HCT116 (cell line): ENCODE measurements at regions not wholly inside any gene's neighbourhood (a gene's known extent, or its start where the extent isn't known, plus 50 kb on each side); places are given as distances from the start of the nearest gene placed in this dataset.
A peak's percentile ranks its signal among the peaks of the same experiment; 100 is the strongest.
"Not testable (repeated sequence)": the region's sequence is repeated elsewhere in the genome, so short reads cannot be mapped to it uniquely, and the experiment has no call there.

Experiments used
- ATAC-seq: fragments of 200-7000 bp; cut with Tn5 transposase; 2 replicates; pipeline ENCODE4 v1.9.1; 2020; ENCODE audit warnings: mild to moderate bottlenecking, moderate library complexity
- BruUV-seq: library from RNA; stranded (reverse); fragments of 400-500 nt; replicated peaks from 2 replicates; lab custom pipeline; 2021; lab: Mats Ljungman, UMichigan
- CTCF ChIA-PET: fragments of 300-600 bp; sonication (Branson Sonifier 250); formaldehyde crosslinking; loops from one replicate; lab custom pipeline; 2021; ENCODE audit warnings: antibody characterized with exemption; lab: Charles Lee
- POLR2A ChIA-PET: fragments of 300-600, 350-600 bp; sonication (Branson Sonifier 250); formaldehyde crosslinking; loops from one replicate; lab custom pipeline; 2021; ENCODE audit warnings: antibody characterized with exemption; lab: Charles Lee
- RAD21 ChIA-PET, 2 experiments: fragments of 300-600 bp; sonication (Branson Sonifier 250); formaldehyde crosslinking; loops; one replicate each; lab custom pipeline; 2023; ENCODE audit warnings: low total read pairs in 2 of 2; ENCODE audit not compliant: uncharacterized antibody in 2 of 2, unreplicated experiment in 2 of 2, low non-redundant PET in 1 of 2; lab: Charles Lee
- DNase-seq: peaks from one replicate; pipeline ENCODE4 v3.0.0-alpha.2; 2010; ENCODE audit warnings: low read depth, low spot score
- H2AFZ ChIP-seq: fragments of 200-600 bp; shearing (Covaris generic), sonication (generic); 2 replicates; pipeline ENCODE4 v1.6.1; 2017; ENCODE audit warnings: low read depth, mixed run types, mixed read lengths, antibody characterized with exemption, low read length; ENCODE audit not compliant: poor library complexity, severe bottlenecking
- H3K27ac ChIP-seq: 2 replicates; pipeline ENCODE4 v1.5.1; 2012; ENCODE audit warnings: low read depth, low read length
- H3K27me3 ChIP-seq: fragments of 200-600 bp; sonication (generic); 2 replicates; pipeline ENCODE4 v1.6.1; 2016; ENCODE audit warnings: mixed run types, low read length, mixed read lengths; ENCODE audit not compliant: insufficient read depth
- H3K36me3 ChIP-seq, 2 experiments: fragments of 200-500 bp in 1 of 2; fragments of 200-600 bp in 1 of 2; sonication (Bioruptor generic) in 1 of 2; sonication (generic) in 1 of 2; 2 replicates each; pipeline versions ENCODE4 v1.5.1 to v1.6.1; 2014 to 2016; ENCODE audit warnings: low read length in 2 of 2, inconsistent platforms in 1 of 2, mixed read lengths in 1 of 2, mixed run types in 1 of 2; ENCODE audit not compliant: insufficient read depth in 2 of 2, control insufficient read depth in 1 of 2
- H3K4me1 ChIP-seq, 2 experiments: fragments of 200-600 bp in 1 of 2; sonication (generic) in 1 of 2; 2 replicates each; pipeline versions ENCODE4 v1.5.1 to v1.6.1; 2012 to 2017; ENCODE audit warnings: low read length in 2 of 2, inconsistent platforms in 1 of 2, mild to moderate bottlenecking in 1 of 2, mixed read lengths in 1 of 2, mixed run types in 1 of 2, moderate library complexity in 1 of 2; ENCODE audit not compliant: insufficient read depth in 2 of 2, control insufficient read depth in 1 of 2
- H3K4me2 ChIP-seq: fragments of 200-600 bp; sonication (generic); 2 replicates; pipeline ENCODE4 v1.6.1; 2017; ENCODE audit warnings: mixed run types, low read length, mixed read lengths
- H3K4me3 ChIP-seq, 2 experiments: fragments of 200-600 bp in 1 of 2; sonication (generic) in 1 of 2; replicated peaks in 1 of 2; 2 replicates each; pipeline ENCODE4 v1.5.1; 2011 to 2016; ENCODE audit warnings: low read length in 2 of 2, control low read depth in 1 of 2, low read depth in 1 of 2, mild to moderate bottlenecking in 1 of 2, mixed read lengths in 1 of 2, mixed run types in 1 of 2
- H3K79me2 ChIP-seq: fragments of 200-600 bp; sonication (generic); 2 replicates; pipeline ENCODE4 v1.6.1; 2017; ENCODE audit warnings: mild to moderate bottlenecking, mixed run types, low read length, moderate library complexity, mixed read lengths; ENCODE audit not compliant: insufficient read depth
- H3K9ac ChIP-seq: fragments of 200-600 bp; sonication (generic); 2 replicates; pipeline ENCODE4 v1.6.1; 2016; ENCODE audit warnings: low read length, mixed read lengths
- H3K9me2 ChIP-seq: fragments of 200-600 bp; sonication (generic), shearing (Covaris generic); 2 replicates; pipeline ENCODE4 v1.6.1; 2017; ENCODE audit warnings: mixed run types, mild to moderate bottlenecking, moderate library complexity; ENCODE audit not compliant: insufficient read depth
- H3K9me3 ChIP-seq, 2 experiments: fragments of 200-500 bp in 1 of 2; fragments of 200-600 bp in 1 of 2; sonication (Bioruptor generic) in 1 of 2; sonication (generic) in 1 of 2; 2 replicates each; pipeline ENCODE4 v1.6.1; 2014 to 2017; ENCODE audit warnings: low read length in 2 of 2, mixed read lengths in 2 of 2, inconsistent platforms in 1 of 2, low read depth in 1 of 2, mild to moderate bottlenecking in 1 of 2, mixed run types in 1 of 2, moderate library complexity in 1 of 2; ENCODE audit not compliant: control insufficient read depth in 1 of 2, insufficient read depth in 1 of 2
- H4K20me1 ChIP-seq: fragments of 200-600 bp; sonication (generic), shearing (Covaris generic); 2 replicates; pipeline ENCODE4 v1.6.1; 2017; ENCODE audit warnings: mixed run types, mild to moderate bottlenecking, moderate library complexity; ENCODE audit not compliant: insufficient read depth
- CEBPB ChIP-seq: IDR thresholded peaks from 2 replicates; pipeline ENCODE4 v1.6.1; 2012; ENCODE audit warnings: low read depth
- RAD21 ChIP-seq: IDR thresholded peaks from 2 replicates; pipeline ENCODE4 v1.6.1; 2012; ENCODE audit warnings: low read depth, mild to moderate bottlenecking
- ZNF274 ChIP-seq: fragments of 200-500 bp; sonication (Bioruptor generic); IDR thresholded peaks from 2 replicates; pipeline ENCODE4 v1.6.1; 2014; ENCODE audit warnings: mild to moderate bottlenecking, low read depth, low read length, inconsistent platforms
- intact Hi-C: fragments of 100-400 bp; cut with micrococcal nuclease; formaldehyde crosslinking; loops from 2 replicates; pipeline ENCODE4 v1.10.0; 2022
- TF ChIP-seq, protein P1 (sequence below): IDR thresholded peaks from 2 replicates; pipeline ENCODE4 v1.6.1; 2012
- TF ChIP-seq, protein P2 (sequence below), 3 experiments: fragments of 200-600 bp in 1 of 3; sonication (generic) in 1 of 3; IDR thresholded peaks in 2 of 3; conservative IDR thresholded peaks in 1 of 3; 2 replicates each; pipeline ENCODE4 v1.5.1; 2012 to 2017; ENCODE audit warnings: low read depth in 2 of 3, low read length in 2 of 3, antibody characterized with exemption in 1 of 3, borderline replicate concordance in 1 of 3, control low read depth in 1 of 3, mild to moderate bottlenecking in 1 of 3, mixed read lengths in 1 of 3, mixed run types in 1 of 3, moderate library complexity in 1 of 3; ENCODE audit not compliant: insufficient read depth in 1 of 3

DNA sequence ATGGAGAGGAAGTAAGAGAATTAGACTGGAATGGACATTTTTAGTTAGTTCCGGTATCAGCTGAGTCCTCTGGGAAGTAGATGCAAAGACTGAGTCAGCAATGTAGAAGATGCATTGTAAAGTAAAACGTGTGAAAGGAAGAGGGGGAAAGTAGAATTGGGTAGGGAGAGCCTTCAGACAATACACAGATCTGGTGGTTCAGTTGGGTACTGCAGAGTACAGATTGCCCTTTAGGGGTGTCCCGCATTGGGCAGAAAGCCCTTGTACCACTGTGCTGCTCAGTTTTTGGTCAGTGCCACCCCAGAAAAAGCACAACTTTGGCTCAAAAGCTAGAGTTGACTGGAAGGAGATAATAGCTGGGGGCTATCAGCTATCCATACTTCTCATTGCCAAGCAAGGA is 247.4 kb downstream of the KBTBD8 start:
- Histone ChIP-seq H3K4me3 (no peak overlapping the region), H3K9me3 (no peaks in the 10 kb centered on the region)
- no TSS peak for BruUV-seq

DNA sequence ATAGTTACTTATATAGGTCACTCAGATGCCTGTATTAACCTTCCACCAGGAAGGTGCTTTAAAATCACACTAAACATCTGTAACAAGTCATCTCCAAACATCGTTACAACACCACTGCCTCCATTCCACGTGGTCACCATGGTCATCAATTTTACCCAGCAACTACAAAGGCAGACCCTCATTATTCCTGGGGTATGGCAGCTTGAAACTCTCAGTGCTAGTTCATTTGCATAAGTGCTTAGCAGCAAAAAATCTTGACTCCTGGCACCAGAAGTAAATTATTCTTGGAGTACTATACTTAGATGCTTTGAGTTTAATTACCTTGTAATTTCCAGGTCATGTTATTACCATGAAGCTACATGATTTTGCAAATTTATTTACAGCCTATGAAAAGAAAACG is 250.6 kb downstream of the KBTBD8 start:
- Histone ChIP-seq H3K9ac (no peak overlapping the region), H3K27me3 (no peaks in the 10 kb centered on the region), H3K79me2 (no peaks in the 10 kb centered on the region), H3K4me2 (no peak overlapping the region), H2AFZ (no peak overlapping the region), H3K4me1 (no peaks in the 10 kb centered on the region), H3K9me2 (no peaks in the 10 kb centered on the region), H3K36me3 (no peaks in the 10 kb centered on the region), H3K4me3 (no peak overlapping the region), H3K9me3 (no peaks in the 10 kb centered on the region), H3K27ac (no peak overlapping the region), H4K20me1 (no peaks in the 10 kb centered on the region)
- ChIA-PET CTCF (no interaction called here), POLR2A (no interaction called here), RAD21 (no interaction called here)
- no peak for ATAC-seq
- intact Hi-C loops = no loop called here
- TF ChIP-seq ZNF274 = no peak
- TF ChIP-seq RAD21 = no peak
- TF ChIP-seq, protein P1, sequence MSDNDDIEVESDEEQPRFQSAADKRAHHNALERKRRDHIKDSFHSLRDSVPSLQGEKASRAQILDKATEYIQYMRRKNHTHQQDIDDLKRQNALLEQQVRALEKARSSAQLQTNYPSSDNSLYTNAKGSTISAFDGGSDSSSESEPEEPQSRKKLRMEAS = no peak
- TF ChIP-seq, protein P2, sequence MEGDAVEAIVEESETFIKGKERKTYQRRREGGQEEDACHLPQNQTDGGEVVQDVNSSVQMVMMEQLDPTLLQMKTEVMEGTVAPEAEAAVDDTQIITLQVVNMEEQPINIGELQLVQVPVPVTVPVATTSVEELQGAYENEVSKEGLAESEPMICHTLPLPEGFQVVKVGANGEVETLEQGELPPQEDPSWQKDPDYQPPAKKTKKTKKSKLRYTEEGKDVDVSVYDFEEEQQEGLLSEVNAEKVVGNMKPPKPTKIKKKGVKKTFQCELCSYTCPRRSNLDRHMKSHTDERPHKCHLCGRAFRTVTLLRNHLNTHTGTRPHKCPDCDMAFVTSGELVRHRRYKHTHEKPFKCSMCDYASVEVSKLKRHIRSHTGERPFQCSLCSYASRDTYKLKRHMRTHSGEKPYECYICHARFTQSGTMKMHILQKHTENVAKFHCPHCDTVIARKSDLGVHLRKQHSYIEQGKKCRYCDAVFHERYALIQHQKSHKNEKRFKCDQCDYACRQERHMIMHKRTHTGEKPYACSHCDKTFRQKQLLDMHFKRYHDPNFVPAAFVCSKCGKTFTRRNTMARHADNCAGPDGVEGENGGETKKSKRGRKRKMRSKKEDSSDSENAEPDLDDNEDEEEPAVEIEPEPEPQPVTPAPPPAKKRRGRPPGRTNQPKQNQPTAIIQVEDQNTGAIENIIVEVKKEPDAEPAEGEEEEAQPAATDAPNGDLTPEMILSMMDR (IDR thresholded peaks at IDR 0.05 in 2 of 3, conservative IDR thresholded peaks at IDR 0.05 in 1 of 3; ENCODE audit: borderline replicate concordance in 1 of 3, insufficient read depth in 1 of 3, low read depth in 2 of 3, low read length in 2 of 3) = no peak
- no TSS peak for BruUV-seq
- DNase-seq = no peak

More for the DNA sequence above, 247.4 kb downstream of the KBTBD8 start:
- Histone ChIP-seq H3K4me1 (no peaks in the 10 kb centered on the region), H3K9ac (no peak overlapping the region), H3K4me2 (no peak overlapping the region), H2AFZ (no peak overlapping the region), H4K20me1 (no peaks in the 10 kb centered on the region), H3K79me2 (no peaks in the 10 kb centered on the region)
- POLR2A ChIA-PET = no interaction called here
- DNase-seq = no peak
- no peak for TF ChIP-seq CEBPB
- TF ChIP-seq, protein P2 (IDR thresholded peaks at IDR 0.05 in 2 of 3, conservative IDR thresholded peaks at IDR 0.05 in 1 of 3; ENCODE audit: borderline replicate concordance in 1 of 3, insufficient read depth in 1 of 3, low read depth in 2 of 3, low read length in 2 of 3) = 0 out of 6 replicates have a peak, but pooled peaks of 1 of the 3 experiments have one; percentile 10
- TF ChIP-seq ZNF274 = no peak
- TF ChIP-seq, all 23 proteins: peak for 1
- ChIA-PET RAD21 (no interaction called here), CTCF (no interaction called here)
- intact Hi-C loops = no loop called here
- H3K27me3 ChIP-seq = peaks cover 20% of the 10 kb centered on the region
- H3K9me2 ChIP-seq = no peaks in the 10 kb centered on the region
- no peak for ATAC-seq
- no peaks in the 10 kb centered on the region for H3K36me3 ChIP-seq
- H3K27ac ChIP-seq = no peak overlapping the region

DNA sequence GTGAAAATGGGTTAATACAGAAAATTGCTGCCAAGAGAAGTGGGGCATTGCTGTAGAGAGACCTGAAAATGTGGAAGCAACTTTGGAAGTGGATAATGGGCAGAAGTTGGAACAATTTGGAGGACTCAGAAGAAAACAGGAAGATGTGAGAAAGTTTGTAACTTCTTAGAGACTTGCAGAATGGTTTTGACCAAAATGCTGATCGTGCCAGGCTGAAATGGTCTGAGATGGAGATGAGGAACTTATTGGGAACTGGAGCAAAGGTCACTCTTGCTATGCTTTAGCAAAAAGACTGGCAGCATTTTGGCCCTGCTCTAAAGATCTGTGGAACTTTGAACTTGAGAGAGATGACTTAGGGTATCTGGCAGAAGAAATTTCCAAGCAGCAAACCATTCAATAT is 254.8 kb downstream of the KBTBD8 start:
- RAD21 ChIA-PET, H3K27ac ChIP-seq, H3K9ac ChIP-seq, CTCF ChIA-PET, H3K9me2 ChIP-seq, DNase-seq, H3K9me3 ChIP-seq, H3K79me2 ChIP-seq, H3K4me2 ChIP-seq, H3K27me3 ChIP-seq, H4K20me1 ChIP-seq, H3K36me3 ChIP-seq, H2AFZ ChIP-seq, H3K4me3 ChIP-seq, ATAC-seq, POLR2A ChIA-PET, BruUV-seq, H3K4me1 ChIP-seq, intact Hi-C loops: not testable (repeated sequence)
